ENCODE measurements at regions not wholly inside any gene's neighbourhood (a gene's known extent, or its start where the extent isn't known, plus 50 kb on each side); places are given as distances from the start of the nearest gene placed in this dataset.

- TF ChIP-seq, protein P1, sequence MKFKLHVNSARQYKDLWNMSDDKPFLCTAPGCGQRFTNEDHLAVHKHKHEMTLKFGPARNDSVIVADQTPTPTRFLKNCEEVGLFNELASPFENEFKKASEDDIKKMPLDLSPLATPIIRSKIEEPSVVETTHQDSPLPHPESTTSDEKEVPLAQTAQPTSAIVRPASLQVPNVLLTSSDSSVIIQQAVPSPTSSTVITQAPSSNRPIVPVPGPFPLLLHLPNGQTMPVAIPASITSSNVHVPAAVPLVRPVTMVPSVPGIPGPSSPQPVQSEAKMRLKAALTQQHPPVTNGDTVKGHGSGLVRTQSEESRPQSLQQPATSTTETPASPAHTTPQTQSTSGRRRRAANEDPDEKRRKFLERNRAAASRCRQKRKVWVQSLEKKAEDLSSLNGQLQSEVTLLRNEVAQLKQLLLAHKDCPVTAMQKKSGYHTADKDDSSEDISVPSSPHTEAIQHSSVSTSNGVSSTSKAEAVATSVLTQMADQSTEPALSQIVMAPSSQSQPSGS (CRISPR knock-in tag; IDR thresholded peaks at IDR 0.05; ENCODE audit: borderline replicate concordance, low read depth): no peak
- TF ChIP-seq, protein P2, sequence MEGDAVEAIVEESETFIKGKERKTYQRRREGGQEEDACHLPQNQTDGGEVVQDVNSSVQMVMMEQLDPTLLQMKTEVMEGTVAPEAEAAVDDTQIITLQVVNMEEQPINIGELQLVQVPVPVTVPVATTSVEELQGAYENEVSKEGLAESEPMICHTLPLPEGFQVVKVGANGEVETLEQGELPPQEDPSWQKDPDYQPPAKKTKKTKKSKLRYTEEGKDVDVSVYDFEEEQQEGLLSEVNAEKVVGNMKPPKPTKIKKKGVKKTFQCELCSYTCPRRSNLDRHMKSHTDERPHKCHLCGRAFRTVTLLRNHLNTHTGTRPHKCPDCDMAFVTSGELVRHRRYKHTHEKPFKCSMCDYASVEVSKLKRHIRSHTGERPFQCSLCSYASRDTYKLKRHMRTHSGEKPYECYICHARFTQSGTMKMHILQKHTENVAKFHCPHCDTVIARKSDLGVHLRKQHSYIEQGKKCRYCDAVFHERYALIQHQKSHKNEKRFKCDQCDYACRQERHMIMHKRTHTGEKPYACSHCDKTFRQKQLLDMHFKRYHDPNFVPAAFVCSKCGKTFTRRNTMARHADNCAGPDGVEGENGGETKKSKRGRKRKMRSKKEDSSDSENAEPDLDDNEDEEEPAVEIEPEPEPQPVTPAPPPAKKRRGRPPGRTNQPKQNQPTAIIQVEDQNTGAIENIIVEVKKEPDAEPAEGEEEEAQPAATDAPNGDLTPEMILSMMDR (IDR thresholded peaks at IDR 0.05): no peak
- TF ChIP-seq NR2C2 (CRISPR knock-in tag; IDR thresholded peaks at IDR 0.05) (no peak), GRHL2 (CRISPR knock-in tag; IDR thresholded peaks at IDR 0.05; ENCODE audit: insufficient replicate concordance, severe bottlenecking) (no peak), SP1 (CRISPR knock-in tag; conservative IDR thresholded peaks at IDR 0.05) (no peak), NFYB (CRISPR knock-in tag; conservative IDR thresholded peaks at IDR 0.05; ENCODE audit: low read depth) (no peak)
- TF ChIP-seq, protein P3, sequence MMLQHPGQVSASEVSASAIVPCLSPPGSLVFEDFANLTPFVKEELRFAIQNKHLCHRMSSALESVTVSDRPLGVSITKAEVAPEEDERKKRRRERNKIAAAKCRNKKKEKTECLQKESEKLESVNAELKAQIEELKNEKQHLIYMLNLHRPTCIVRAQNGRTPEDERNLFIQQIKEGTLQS (CRISPR knock-in tag; conservative IDR thresholded peaks at IDR 0.05): no peak
These were observed 90.4 kb downstream of the RBFOX3 start for GRCh38 chr17:79520167-79521165.

Measured in WTC11 (cell line).